Transverse colon (tissue), 4 donors: ENCODE measurements at regions not wholly inside any gene's neighbourhood (a gene's known extent, or its start where the extent isn't known, plus 50 kb on each side); places are given as distances from the start of the nearest gene placed in this dataset.

ENCODE experiments used
- DNase-seq: peaks from one replicate; pipeline ENCODE4 v3.0.0-alpha.2; 2019
- H3K27ac ChIP-seq, 4 donors: fragments of 200-600 bp; sonication (generic); 2 replicates each; pipeline ENCODE4 v1.5.1; 2016 to 2018; ENCODE audit warnings: inconsistent platforms in 4 of 4
- H3K27me3 ChIP-seq: fragments of 200-600 bp; sonication (generic); 2 replicates; pipeline ENCODE4 v1.5.1; 2017; ENCODE audit warnings: inconsistent platforms
- H3K36me3 ChIP-seq, 4 donors: fragments of 200-600 bp; sonication (generic); 2 replicates each; pipeline ENCODE4 v1.5.1; 2017 to 2019; ENCODE audit warnings: inconsistent platforms in 4 of 4
- H3K4me1 ChIP-seq, 4 donors: fragments of 200-600 bp; sonication (generic); 2 replicates each; pipeline ENCODE4 v1.5.1; 2017 to 2020; ENCODE audit warnings: inconsistent platforms in 4 of 4
- H3K4me3 ChIP-seq, 4 donors: fragments of 200-600 bp; sonication (generic); 1 replicate in 1 of 4; 2 replicates in 3 of 4; pipeline versions ENCODE4 v1.5.1 to v1.6.1; 2017 to 2019; ENCODE audit warnings: inconsistent platforms in 4 of 4
- H3K9me3 ChIP-seq, 2 donors: fragments of 200-600 bp; sonication (generic); 2 replicates each; pipeline ENCODE4 v1.5.1; 2017 to 2019; ENCODE audit warnings: inconsistent platforms in 2 of 2
- CTCF ChIP-seq, 5 experiments: fragments of 200-600 bp in 3 of 5; fragments of 450-650 bp in 2 of 5; sonication (generic) in 3 of 5; IDR thresholded peaks; 1 replicate in 2 of 5; 2 replicates in 3 of 5; pipeline ENCODE4 v1.5.1; 2016 to 2017; ENCODE audit warnings: antibody characterized with exemption in 5 of 5, inconsistent platforms in 3 of 5, mild to moderate bottlenecking in 2 of 5, moderate library complexity in 1 of 5
- EP300 ChIP-seq: sonication (generic); formaldehyde crosslinking; IDR thresholded peaks from one replicate; pipeline ENCODE4 v1.6.1; 2017; ENCODE audit warnings: antibody characterized with exemption, low read depth
- POLR2A ChIP-seq: fragments of 450-650 bp; IDR thresholded peaks from one replicate; pipeline ENCODE4 v1.6.1; 2016; ENCODE audit warnings: antibody characterized with exemption, mild to moderate bottlenecking, moderate library complexity
- POLR2AphosphoS5 ChIP-seq, 3 donors: sonication (generic); formaldehyde crosslinking; IDR thresholded peaks; one replicate each; pipeline ENCODE4 v1.6.1; 2016; ENCODE audit warnings: antibody characterized with exemption in 3 of 3
- WGBS, 2 donors: methylation state at CpG; one replicate each; pipeline ENCODE4 v1.1.5; 2018; ENCODE audit warnings: low coverage in 1 of 2; 5-methylcytosine and 5-hydroxymethylcytosine counted together
- in situ Hi-C, 4 donors: fragments of 200-750 bp; cut with MboI; loops; one replicate each; pipeline versions ENCODE4 v1.15.0 to v1.15.1; 2017; ENCODE audit warnings: low sequenced_read_pairs in 3 of 4, low pct_ligation_motif_present in 1 of 4, low pct_unique_long_range_greater_than_20kb in 1 of 4
- intact Hi-C: fragments of 100-400 bp; cut with DNase I; formaldehyde crosslinking; loops from one replicate; pipeline ENCODE4 v1.15.1; 2023; ENCODE audit warnings: low total_unique reads

GRCh38 chr2:105606081-105606480 lies 138.6 kb upstream of the NCK2 start:
- H3K36me3 ChIP-seq = no peaks in the 10 kb centered on the region
- in situ Hi-C loops (no loop called here), intact Hi-C loops (no loop called here)
- no peak for TF ChIP-seq POLR2A
- no peak for TF ChIP-seq CTCF (IDR thresholded peaks at IDR 0.05)
- TF ChIP-seq EP300 = no peak
- no peak for TF ChIP-seq POLR2AphosphoS5 (IDR thresholded peaks at IDR 0.05)
- no peaks in the 10 kb centered on the region for H3K27me3 ChIP-seq
- H3K9me3 ChIP-seq = no peaks in the 10 kb centered on the region
- WGBS, 2 donors = 76 to 94% methylated on average over 2 to 3 of the region's 3 CpGs
- no peak overlapping the region for H3K4me3 ChIP-seq
- no peak for DNase-seq
- peak overlapping the region in 2 of 4 donors; percentile 49 to 57 for H3K27ac ChIP-seq
- H3K4me1 ChIP-seq = peaks cover 0 to 23% (median 14%) of the 10 kb centered on the region in 4 donors

- Histone ChIP-seq H3K4me3 (no peak overlapping the region), H3K27ac (peak overlapping the region in 3 of 4 donors; percentile 49 to 65 (median 57)), H3K4me1 (peaks cover 0 to 11% (median 6%) of the 10 kb centered on the region in 4 donors), H3K27me3 (no peaks in the 10 kb centered on the region), H3K9me3 (no peaks in the 10 kb centered on the region), H3K36me3 (no peaks in the 10 kb centered on the region)
- WGBS, 2 donors = 58 to 64% methylated on average over 2 to 3 of the region's 3 CpGs
- no peak for DNase-seq
- TF ChIP-seq CTCF (IDR thresholded peaks at IDR 0.05) (no peak), POLR2AphosphoS5 (IDR thresholded peaks at IDR 0.05) (peak in 1 of 3 donors; percentile 6)
- in situ Hi-C loops (no loop called here), intact Hi-C loops (no loop called here)
Observed at GRCh38 chr2:105604938-105605337, 139.8 kb upstream of the NCK2 start.

- Histone ChIP-seq H3K4me3 (no peak overlapping the region), H3K27me3 (no peaks in the 10 kb centered on the region), H3K27ac (no peak overlapping the region), H3K9me3 (no peaks in the 10 kb centered on the region), H3K36me3 (no peaks in the 10 kb centered on the region), H3K4me1 (peaks cover 0 to 6% (median 3%) of the 10 kb centered on the region in 4 donors)
- WGBS, 2 donors = 76 to 82% methylated on average over 8 of the region's 8 CpGs
- in situ Hi-C loops (no loop called here), intact Hi-C loops (no loop called here)
- DNase-seq = no peak
- TF ChIP-seq POLR2A (no peak), EP300 (no peak), CTCF (IDR thresholded peaks at IDR 0.05) (no peak), POLR2AphosphoS5 (IDR thresholded peaks at IDR 0.05) (no peak)
Observed at GRCh38 chr2:105600949-105601794, 143.5 kb upstream of the NCK2 start.

- DNase-seq = no peak
- no peak overlapping the region for H3K27ac ChIP-seq
- peaks cover 0 to 6% (median under 1%) of the 10 kb centered on the region in 4 donors for H3K4me1 ChIP-seq
- TF ChIP-seq EP300 (no peak), CTCF (IDR thresholded peaks at IDR 0.05) (no peak), POLR2AphosphoS5 (IDR thresholded peaks at IDR 0.05) (no peak), POLR2A (no peak)
- no peaks in the 10 kb centered on the region for H3K27me3 ChIP-seq
- intact Hi-C loops = no loop called here
- in situ Hi-C loops = no loop called here
- H3K36me3 ChIP-seq = no peaks in the 10 kb centered on the region
- no peak overlapping the region for H3K4me3 ChIP-seq
- H3K9me3 ChIP-seq = no peaks in the 10 kb centered on the region
- WGBS, 2 donors = 82% methylated on average over 6 of the region's 6 CpGs; no CpG with 5 or more reads in 1 of the 2 donors
Observed at GRCh38 chr2:105600602-105600948, 144.1 kb upstream of the NCK2 start.
